IMR-90 (cell line): ENCODE measurements at regions not wholly inside any gene's neighbourhood (a gene's known extent, or its start where the extent isn't known, plus 50 kb on each side); places are given as distances from the start of the nearest gene placed in this dataset.

Experiments used
- CTCF ChIP-seq: conservative IDR thresholded peaks from 2 replicates; pipeline ENCODE4 v1.5.1; 2012; ENCODE audit warnings: mild to moderate bottlenecking, low read depth, low read length, improper control_type of control experiment
- RAD21 ChIP-seq: IDR thresholded peaks from 2 replicates; pipeline ENCODE4 v1.6.1; 2012; ENCODE audit warnings: low read length, improper control_type of control experiment
- RCOR1 ChIP-seq: IDR thresholded peaks from 2 replicates; pipeline ENCODE4 v1.6.1; 2012; ENCODE audit warnings: mild to moderate bottlenecking, low read length, improper control_type of control experiment; ENCODE audit not compliant: insufficient replicate concordance
- SMC3 ChIP-seq: fragments of 150-350 bp; IDR thresholded peaks from 2 replicates; pipeline ENCODE4 v1.6.1; 2016; ENCODE audit warnings: low read depth, mild to moderate bottlenecking, antibody characterized with exemption, low read length, moderate library complexity
- USF2 ChIP-seq: fragments of 150-350 bp; IDR thresholded peaks from 2 replicates; pipeline ENCODE4 v1.6.1; 2017; ENCODE audit warnings: mild to moderate bottlenecking, antibody characterized with exemption, low read length, low read depth

DNA sequence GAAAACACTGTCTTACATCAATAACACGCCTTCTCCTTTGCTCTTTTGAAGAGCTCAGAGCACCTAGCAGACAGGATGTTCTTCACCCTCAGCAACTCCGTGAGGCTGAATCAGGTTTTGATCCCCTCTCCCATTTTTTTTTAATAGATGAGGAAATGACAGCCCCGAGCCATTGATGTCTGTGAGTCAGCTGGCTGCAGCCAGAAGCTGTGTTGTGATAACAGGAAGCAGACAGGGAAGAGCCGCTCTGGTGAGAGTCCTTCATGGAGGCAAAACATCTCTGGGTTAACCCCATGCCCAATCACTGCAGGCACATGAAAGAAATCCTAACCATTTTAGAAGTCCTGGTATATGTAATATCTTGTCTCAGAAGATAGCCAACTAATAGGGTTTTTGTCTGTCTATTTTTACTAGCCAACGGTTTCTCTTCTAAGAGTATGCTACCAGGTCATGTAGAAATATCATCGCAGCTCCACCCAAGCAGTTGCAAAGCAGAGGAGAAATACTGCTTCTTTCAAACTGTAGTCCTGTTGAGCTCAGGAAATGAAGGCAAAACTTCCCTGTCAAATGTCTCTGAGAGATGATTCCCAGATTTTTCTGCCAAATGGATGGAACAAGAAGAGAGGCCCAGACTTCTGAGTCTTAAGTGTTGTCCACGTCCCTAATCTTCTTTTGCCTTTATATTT is 568.9 kb downstream of the CCDC171 start:
- TF ChIP-seq CTCF (no peak), SMC3 (no peak), RAD21 (no peak), USF2 (no peak), RCOR1 (no peak)
